Activated T-cell treated with anti-CD3 and anti-CD28 coated beads, Interleukin-2, amount 50 U/mL, for 48 hours (primary cell): ENCODE measurements at regions not wholly inside any gene's neighbourhood (a gene's known extent, or its start where the extent isn't known, plus 50 kb on each side); places are given as distances from the start of the nearest gene placed in this dataset.
"Not testable (repeated sequence)": the region's sequence is repeated elsewhere in the genome, so short reads cannot be mapped to it uniquely, and the experiment has no call there.

Experiments
- DNase-seq, 2 experiments: peaks; one replicate each; pipeline ENCODE4 v3.0.0-alpha.2; 2020

DNA sequence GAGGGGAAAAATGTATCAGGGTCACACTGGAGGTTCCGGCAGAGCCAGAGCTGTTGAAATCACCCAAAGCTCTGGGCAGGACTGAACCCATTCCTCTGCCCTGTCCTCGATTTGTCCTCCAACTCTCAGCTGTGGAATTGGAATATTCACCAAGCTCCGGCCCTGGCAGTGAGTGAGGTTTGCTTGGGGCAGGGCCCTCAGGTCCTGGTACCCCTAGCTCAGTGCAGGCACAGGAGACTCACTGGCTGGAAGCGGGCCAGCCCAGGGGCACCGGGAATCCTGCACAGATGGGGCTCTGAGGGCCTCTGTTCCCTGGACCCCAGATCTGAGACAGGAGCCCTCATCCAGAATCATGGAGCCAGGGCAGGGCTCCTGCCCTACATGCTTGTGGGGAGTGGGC lies 1322.3 kb downstream of the UQCRFS1 start:
- DNase-seq = no peak

DNA sequence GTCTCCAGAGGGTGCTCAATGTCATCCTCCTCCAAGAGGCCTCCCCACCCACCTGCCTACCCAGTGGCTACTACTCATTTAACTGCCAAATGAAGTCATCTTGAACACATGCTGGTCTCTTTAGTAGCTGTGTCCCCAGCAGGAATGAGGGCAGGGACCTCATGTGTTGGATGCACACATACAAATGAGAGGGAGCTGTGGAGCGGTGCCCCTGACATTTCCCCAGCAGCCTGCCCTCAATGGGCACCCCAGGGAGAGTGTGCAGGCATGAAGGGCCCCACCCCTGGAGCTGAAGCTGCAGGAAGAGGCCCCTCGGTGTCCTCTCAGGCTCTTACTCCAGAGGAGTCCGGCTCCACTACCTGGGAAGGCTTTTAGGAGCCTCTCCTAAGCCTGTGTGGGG lies 1322.7 kb downstream of the UQCRFS1 start:
- no peak for DNase-seq

DNA sequence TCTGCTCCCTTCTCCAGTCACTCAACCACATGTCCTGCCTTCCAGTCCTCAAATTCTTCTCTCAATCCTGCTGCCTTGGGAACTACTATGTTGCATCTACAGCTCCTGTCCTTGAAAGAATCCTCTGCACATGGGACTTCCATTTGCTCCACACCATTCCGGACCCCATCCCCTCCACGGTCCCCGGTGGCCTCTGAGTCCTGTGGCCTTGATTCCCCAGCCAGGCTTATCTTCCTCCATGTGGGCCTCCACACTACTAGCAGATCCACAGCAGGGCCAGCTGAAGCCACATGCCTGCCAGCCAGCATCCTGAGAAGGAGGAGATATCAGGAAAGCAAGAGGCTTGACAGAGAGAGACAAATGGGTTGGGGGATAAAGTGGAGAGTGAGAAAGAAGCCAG lies 1323.8 kb downstream of the UQCRFS1 start:
- DNase-seq = no peak

DNA sequence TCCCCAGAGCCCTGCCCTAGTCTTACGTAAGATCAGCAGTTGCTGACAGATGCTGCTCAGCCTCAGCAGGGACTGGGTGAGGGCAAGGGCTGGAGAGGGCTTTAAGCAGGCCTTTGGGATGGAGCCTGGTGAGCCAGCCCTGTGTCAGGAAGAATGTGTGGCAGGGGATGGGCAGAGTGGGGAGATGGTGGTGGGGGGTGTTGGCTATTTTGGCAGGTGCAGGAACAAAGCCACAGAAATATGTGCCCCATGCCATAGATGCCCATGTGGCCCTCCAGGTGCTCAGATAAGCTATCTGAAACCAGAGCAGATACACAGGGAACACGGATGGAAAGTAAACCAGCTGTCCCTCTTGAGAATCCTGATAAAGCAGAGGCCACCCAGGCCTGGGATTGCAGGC lies 1325.0 kb downstream of the UQCRFS1 start:
- no peak for DNase-seq

DNA sequence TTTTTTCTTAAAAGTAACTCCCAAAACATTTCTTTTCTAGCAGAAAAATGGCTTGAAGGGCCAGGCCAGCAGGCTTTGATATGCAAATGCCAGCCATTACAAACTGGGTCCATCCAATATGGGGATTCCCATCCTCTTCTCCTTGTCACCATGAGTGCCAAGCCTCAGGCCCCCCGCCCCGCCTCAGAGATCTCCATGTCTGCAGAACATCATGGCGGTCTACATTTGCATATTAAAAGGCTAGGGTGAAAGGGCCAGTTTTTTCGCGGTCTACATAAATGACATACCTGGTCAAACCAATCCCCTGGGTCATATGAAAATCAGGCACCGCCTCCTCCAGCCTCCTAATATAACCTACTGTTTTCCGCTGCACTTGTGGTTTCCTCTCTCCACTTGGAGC lies 1327.6 kb downstream of the UQCRFS1 start:
- no peak for DNase-seq

GRCh38 chr19:27884376-27884775 lies 1328.6 kb downstream of the UQCRFS1 start:
- no peak for DNase-seq

DNA sequence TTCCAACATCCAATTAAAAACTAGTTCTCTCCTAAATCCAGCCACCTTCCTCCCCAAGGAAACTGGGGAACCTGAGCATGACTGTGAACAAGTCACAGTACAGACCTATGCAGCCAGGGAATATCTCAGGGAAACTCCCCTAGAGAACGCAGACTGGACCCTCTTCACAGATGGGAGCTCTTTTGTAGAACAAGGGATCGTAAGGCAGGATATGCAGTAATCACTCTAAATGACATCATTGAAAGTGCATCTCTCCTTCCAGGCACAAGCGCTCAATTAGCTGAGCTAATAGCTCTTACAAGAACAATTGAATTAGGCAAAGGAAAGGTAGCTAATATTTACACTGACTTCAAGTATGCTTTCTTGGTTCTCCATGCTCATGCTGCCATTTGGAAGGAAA lies 1331.7 kb downstream of the UQCRFS1 start:
- DNase-seq = no peak

- DNase-seq = no peak
Measured at GRCh38 chr19:27876976-27877512, 1335.9 kb downstream of the UQCRFS1 start.

- no peak for DNase-seq
Measured at GRCh38 chr19:27876489-27876888, 1336.5 kb downstream of the UQCRFS1 start.

DNA sequence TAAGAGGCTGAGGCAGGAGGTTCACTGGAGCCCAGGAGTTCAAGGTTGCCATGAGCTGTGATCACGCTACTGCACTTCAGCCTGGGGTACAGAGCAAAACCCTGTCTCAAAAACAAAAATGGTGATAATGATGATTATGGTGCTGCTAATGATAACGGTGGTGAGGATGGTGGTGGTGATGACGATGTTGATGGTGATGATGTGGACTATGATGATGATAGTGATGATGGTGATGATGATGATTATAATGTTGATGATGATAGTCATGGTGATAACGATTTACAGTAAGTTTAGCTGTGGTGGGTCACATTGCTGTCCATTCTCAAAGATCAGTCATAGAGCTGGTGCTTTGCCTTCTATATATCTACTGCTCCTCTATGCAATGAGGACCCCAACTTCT lies 1340.6 kb downstream of the UQCRFS1 start:
- DNase-seq = no peak

- no peak for DNase-seq
Measured at GRCh38 chr19:27870293-27870692, 1342.7 kb downstream of the UQCRFS1 start.

DNA sequence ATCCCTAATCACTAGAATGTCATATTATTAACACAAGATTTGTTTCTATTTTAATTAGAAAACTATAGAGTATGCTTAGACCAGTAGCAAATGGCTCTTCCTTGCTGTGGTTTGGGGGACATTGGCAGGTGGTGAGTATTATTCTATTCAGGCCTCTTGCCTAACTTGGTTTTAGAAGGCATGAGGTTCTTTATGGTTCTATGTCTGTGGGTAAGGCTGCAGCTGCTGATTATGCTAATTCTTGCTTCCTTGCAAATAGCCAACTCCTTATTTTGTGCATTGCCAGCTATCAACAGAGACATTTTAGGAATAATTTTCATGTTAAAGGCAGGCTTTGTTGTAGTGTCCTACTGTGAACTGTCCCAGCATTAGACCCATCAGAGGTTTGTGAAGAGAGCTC lies 1344.9 kb downstream of the UQCRFS1 start:
- DNase-seq = no peak

- no peak for DNase-seq
Measured at GRCh38 chr19:27865927-27866777, 1346.8 kb downstream of the UQCRFS1 start.

DNA sequence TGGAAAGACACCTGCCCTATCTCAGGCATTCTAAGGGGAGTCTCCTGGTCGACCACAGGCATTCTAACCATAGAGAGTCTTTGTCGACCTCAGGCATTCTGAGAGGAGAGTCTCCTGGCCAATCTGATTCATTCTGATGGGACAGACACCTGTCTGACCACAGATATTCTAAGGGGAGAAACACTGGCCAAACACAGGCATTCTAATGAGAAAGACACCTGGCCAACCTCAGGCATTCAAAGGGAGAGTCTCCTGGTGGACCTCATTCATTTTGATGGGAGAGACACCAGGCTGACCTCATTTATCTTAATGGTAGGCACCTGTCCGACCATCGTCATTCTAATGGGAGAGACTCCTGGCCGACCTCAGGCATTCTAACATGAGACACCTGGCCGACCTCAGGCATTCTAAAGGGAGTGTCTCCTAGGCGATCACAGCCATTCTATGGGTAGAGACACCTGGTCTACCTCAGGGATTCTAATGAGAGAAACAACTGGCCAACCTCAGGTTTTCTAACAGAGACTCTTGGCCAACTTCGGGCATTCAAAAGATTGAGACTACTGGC lies 1351.5 kb downstream of the UQCRFS1 start:
- DNase-seq = no peak

- DNase-seq = no peak
Measured at GRCh38 chr19:27860309-27860934, 1352.5 kb downstream of the UQCRFS1 start.

- no peak for DNase-seq
Measured at GRCh38 chr19:27859689-27860088, 1353.3 kb downstream of the UQCRFS1 start.

GRCh38 chr19:27858981-27859581 lies 1353.9 kb downstream of the UQCRFS1 start:
- DNase-seq = no peak

DNA sequence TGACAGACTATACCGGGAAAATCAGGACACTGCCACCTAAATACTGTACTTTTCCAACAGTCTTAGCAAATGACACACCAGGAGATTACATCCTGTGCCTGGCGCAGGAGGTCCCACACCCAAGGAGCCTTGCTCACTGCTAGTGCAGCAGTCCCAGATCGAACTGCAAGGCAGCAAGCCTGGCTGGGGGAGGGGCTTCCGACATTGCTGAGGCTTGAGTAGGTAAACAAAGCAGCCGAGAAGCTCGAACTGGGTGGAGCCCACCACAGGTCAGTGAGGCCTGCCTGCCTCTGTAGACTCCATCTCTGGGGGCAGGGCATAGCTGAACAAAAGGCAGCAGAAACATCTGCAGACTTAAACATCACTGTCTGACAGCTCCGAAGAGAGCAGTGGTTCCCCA lies 1360.0 kb downstream of the UQCRFS1 start:
- not testable (repeated sequence) for DNase-seq

DNA sequence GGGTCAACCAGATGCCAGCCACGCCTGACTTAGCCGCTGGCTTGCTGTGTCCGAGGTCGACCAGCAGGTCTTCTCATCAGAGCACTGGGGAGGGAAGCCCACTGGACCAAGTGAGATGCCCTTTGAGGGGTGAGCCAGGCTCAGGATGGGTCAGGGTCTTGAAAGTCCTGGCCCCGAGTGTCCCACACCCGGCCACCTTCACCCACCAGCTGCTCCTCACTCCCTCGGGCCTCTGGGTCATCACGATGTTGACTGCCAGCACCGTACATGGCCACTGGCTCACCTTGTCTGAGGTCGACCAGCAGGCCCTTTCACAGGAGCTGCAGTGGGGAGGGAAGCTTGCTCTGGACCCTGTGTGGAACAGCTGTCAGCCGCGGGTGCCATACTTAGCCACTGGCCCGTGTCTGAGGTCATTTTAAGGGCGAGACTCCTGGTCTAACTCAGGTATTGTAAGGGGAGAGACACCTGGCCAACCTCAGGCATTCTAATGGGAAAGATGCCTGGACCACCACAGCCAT lies 1361.3 kb downstream of the UQCRFS1 start:
- no peak for DNase-seq

GRCh38 chr19:27851002-27851481 lies 1361.9 kb downstream of the UQCRFS1 start:
- DNase-seq = no peak

- no peak for DNase-seq
Measured at GRCh38 chr19:27846944-27847343, 1366.0 kb downstream of the UQCRFS1 start.

GRCh38 chr19:27844261-27844660 lies 1368.7 kb downstream of the UQCRFS1 start:
- DNase-seq = no peak

DNA sequence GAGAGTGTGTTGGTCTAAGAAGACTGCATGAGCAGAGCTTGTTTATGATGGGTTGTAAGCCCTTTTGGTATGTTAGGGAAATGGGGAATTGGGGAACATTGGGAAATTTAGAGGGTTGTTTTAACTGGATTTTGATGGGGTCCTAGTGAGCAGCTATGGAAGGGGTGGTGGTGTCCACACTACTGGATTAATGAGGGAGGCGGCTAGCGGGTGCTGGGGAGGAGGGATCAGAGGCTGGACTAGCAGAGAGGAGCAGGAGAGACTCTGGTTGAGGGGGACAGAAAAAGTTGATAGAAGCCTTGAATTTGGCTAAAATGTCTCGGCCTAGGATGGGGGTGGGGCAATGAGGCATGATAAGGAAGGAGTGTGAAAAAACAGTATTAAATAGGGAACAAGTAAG lies 1369.1 kb downstream of the UQCRFS1 start:
- no peak for DNase-seq
